ENCODE measurements at regions not wholly inside any gene's neighbourhood (a gene's known extent, or its start where the extent isn't known, plus 50 kb on each side); places are given as distances from the start of the nearest gene placed in this dataset.
"Not testable (repeated sequence)": the region's sequence is repeated elsewhere in the genome, so short reads cannot be mapped to it uniquely, and the experiment has no call there.

DNA sequence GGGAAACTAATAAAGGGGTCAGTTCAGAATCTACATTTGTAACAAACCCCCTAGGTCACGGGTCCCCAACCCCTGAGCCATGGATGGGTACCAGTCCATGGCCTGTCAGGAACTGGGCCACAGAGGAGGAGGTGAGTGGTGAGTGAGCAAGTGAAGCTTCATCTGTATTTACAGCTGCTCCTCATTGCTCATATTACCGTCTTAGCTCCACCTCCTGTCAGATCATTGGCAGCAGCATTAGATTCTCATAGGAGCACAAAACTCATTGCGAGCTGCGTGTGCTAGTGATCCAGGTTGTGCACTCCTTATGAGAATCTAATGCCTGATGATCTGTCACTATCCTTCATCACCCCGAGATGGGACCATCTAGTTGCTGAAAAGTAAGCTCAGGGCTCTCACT, 88.4 kb upstream of the MPP7 start:
- DNase-seq (ENCODE audit: low read depth): no peak

DNA sequence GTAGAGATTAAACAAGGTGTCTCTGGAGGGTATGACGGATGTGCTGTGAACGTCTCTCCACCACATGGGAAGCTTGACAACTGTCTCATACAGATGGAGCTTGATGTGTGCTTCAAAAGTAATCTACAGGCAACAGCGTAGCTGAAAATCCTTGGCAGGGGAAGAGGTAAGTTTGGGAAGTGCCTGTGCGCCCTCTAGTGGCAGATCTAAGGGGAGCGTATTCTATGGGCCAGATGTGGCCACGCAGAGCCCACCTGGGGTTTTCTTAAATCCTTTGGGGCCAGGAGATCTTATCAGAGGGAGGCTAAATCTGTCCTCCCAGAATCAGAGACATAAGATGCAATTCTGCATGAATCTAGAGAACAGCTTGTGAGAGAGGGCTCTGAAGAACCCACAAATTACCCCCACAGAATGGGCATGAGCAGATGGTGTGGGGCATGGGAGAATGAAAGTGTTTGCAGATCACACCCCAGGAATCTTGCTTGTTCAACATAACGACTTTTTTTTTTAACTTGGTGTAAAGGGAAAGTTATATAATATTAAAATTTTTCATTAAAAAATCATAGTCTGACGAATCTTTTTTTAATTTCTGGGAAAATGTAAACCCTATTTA, 91.2 kb upstream of the MPP7 start:
- DNase-seq (ENCODE audit: low read depth): peak; percentile 40

DNA sequence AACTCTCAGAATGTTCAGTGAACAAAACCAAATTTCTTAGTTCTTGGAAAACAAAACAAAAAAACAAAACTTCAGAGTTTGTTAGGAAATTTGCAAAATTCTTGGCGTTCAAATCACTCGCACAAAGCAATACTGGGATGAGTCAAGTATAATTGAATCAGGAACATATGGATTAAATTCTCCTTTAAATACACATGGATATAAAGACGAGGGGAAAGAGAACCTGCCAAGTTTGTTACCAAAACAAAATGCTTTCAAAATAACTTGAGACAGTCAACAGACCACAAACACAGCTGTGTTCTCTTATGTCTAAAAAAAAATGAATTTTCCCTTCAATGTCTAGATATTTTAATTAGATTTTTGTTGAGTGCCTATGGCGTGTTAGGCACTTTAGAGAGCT, 93.5 kb upstream of the MPP7 start:
- DNase-seq (ENCODE audit: low read depth): no peak

GRCh38 chr10:28397229-28397628, 94.4 kb upstream of the MPP7 start:
- no peak for DNase-seq (ENCODE audit: low read depth)

DNA sequence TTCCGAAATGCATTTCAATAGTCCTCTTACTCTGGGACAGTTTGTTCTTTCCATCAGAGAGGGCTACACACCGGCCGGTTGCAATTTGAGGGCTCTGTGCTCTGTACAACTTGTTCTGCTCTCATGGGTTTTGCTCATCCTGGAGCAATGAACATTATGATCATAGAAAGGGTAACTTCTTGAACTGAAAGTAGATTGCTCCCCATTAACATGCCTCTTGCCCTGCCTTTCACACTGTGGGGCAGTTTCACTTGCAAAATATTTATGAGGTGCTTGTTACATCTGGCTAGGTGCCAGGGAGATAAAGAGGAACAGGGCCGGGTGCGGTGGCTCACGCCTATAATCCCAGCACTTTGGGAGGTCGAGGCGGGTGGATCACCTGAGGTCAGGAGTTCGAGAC, 97.3 kb upstream of the MPP7 start:
- DNase-seq (ENCODE audit: low read depth): no peak

DNA sequence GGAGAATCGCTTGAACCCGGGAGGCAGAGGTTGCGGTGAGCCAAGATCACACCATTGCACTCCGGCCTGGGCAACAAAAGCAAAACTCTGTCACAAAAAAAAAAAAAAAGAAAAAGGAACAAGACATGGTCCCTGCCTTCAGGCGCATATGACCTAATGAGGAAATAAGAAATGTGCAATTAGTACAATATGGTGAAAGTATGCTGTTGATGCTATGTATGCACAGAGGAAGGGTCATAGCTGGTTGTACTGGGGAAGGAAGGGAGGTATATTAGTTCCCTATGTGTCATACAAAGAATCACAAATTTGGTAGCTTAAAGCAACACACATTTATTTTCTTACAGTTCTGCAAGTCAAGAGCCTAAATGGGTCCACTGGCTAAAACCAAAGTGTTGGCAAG, 97.8 kb upstream of the MPP7 start:
- DNase-seq (ENCODE audit: low read depth): no peak

DNA sequence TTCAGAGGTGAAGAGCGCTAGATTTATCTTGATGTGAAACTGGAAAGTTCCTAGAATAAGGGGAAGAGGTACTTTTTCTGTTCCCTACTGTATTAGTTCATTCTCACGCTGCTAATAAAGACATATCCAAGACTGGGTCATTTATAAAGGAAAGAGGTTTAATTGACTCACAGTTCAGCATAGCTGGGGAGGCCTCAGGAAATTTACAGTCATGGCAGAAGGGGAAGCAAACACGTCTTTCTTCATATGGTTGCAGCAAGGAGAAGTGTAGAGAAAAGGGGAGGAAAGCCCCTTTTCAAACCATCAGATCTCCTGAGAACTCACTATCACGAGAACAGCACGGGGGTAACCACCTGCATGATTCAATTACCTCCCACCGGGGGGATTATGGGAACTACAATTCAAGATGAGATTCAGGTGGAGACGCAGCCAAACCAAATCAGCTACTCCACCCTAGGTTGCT, 99.8 kb upstream of the MPP7 start:
- not testable (repeated sequence) for DNase-seq (ENCODE audit: low read depth)

- DNase-seq (ENCODE audit: low read depth): no peak
These were observed 100.2 kb upstream of the MPP7 start for GRCh38 chr10:28403090-28403489.

- DNase-seq (ENCODE audit: low read depth): no peak
These were observed 105.4 kb upstream of the MPP7 start for GRCh38 chr10:28408237-28408777.

DNA sequence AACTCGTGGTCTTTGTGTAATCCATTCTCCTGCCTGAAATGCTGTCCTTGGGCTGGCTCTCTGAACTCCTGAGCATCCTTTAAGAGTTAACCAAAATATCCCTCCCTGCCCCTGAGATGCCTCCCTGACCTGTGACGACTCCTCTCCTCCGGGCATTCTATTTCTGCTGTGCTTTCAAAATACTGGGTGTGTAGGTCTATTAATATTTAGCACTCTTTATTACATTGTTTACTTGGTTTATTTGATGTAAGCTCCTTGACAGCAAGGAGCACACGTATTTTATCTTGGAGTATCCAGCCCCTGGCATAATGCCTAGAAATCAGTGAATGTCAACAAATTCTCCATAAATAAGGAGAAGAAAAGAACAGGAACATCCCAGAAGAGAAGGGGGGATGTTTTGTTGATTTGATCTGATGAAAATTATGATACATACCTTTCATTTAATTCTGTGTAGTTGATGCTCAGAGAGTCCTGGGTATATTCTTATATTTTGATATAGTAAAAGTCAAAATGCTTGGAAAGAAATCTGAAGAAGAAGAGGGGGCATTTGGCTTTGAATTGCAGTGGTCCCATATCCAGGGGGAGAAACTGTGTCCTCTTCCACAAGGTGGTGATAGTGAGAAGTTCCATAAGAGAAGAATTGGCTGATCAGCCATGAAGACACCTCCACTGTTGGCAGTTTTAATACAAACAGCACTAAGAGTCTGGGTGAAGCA, 107.7 kb upstream of the MPP7 start:
- DNase-seq (ENCODE audit: low read depth): no peak

GRCh38 chr10:28411136-28411460, 108.2 kb upstream of the MPP7 start:
- DNase-seq (ENCODE audit: low read depth): no peak

DNA sequence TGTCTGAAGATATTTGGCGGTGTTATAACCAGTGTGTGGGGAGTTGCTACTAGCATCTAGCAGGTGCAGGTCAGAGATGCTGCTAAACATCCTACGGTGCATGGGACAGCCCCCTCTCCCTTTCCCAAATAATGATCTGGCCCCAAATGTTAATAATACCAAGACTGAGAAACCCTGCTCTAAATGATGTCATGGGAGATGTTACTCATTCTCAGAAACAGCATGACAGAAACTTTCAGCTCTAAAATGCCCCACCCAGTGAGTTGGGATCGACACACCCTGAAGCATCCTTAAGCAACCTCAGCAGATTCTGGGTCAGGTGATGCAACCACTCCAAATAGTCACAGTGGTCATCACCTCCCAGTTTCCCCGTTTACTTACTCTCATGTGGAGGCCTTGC, 108.8 kb upstream of the MPP7 start:
- no peak for DNase-seq (ENCODE audit: low read depth)

DNA sequence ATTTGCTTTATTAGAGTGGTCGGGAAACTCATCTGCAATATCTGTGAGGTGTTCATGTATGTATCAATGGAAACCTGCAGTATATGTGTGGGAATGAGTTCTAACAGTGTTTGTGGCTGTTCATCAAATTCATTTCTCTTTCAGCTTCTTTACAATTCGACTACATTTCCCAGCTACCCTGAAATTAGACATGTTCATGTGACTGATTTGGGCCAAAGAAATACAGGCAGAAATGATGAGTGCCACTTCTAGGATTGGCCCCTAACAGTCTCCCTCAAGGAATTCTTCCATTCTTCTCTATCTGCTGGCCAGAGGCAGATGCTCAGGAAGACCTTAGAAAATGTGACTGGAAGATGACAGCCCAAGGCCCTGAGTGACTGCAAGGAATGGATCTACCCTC, 114.8 kb upstream of the WAC start:
- DNase-seq (ENCODE audit: low read depth): no peak

- DNase-seq (ENCODE audit: low read depth): no peak
These were observed 107.5 kb upstream of the WAC start for GRCh38 chr10:28425422-28425821.

DNA sequence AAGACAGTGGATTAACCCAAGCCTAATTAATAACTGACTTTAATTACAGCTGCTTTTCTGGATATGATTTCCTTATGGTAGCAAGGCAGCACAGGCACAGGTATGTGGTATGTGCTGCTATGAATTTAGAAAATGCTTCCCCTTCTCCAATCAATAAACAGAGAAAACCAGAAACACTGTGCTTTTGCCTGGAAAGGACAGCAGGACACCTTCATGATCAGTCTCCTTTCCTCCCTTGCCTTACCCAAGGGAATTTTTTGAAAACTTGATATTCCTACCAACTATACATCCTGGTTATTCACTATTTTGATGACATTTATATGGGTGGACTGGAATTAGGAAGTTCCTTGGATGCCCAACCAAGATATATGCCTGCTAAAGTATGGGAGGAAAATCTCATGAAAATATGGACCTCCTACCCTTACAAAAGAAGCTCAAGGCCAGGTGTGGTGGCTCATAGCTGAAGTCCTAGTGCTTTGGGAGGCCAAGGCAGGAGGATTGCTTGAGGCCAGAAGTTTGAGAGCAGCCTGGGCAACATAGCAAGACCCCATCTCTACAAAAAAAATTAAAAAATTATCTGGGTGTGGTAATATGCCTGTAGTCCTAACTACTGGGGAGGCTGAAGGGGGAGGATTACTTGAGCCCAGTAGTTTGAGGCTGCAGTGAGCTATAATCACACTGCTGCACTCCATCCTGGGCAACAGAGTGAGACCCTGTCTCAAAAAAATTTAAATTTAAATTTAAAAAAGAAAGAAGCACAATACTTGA, 106.3 kb upstream of the WAC start:
- no peak for DNase-seq (ENCODE audit: low read depth)

- no peak for DNase-seq (ENCODE audit: low read depth)
These were observed 105.5 kb upstream of the WAC start for GRCh38 chr10:28427376-28427775.

DNA sequence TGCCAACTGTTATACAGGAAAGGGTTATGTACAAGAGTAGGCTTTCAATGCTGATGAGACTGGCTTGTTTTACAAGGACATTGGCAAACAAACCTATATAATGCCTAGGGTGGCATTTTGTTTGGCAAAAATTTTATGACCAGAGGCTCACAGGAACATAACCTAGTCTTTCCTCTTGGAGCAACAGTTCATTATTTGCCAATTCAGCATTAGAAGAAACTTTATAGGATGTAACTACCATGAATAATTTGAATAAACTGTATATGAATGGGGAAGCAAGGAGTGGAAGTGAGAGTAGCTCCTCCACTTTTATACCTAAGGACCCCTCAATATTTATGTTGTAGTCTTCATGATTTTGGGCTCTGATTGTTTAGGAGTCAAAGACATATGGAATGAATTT, 103.9 kb upstream of the WAC start:
- DNase-seq (ENCODE audit: low read depth): no peak

GRCh38 chr10:28429573-28430216, 103.2 kb upstream of the WAC start:
- no peak for DNase-seq (ENCODE audit: low read depth)

- no peak for DNase-seq (ENCODE audit: low read depth)
These were observed 101.8 kb upstream of the WAC start for GRCh38 chr10:28431139-28431538.

- DNase-seq (ENCODE audit: low read depth): no peak
These were observed 100.7 kb upstream of the WAC start for GRCh38 chr10:28432210-28432676.

GRCh38 chr10:28434063-28434462, 98.9 kb upstream of the WAC start:
- no peak for DNase-seq (ENCODE audit: low read depth)

DNA sequence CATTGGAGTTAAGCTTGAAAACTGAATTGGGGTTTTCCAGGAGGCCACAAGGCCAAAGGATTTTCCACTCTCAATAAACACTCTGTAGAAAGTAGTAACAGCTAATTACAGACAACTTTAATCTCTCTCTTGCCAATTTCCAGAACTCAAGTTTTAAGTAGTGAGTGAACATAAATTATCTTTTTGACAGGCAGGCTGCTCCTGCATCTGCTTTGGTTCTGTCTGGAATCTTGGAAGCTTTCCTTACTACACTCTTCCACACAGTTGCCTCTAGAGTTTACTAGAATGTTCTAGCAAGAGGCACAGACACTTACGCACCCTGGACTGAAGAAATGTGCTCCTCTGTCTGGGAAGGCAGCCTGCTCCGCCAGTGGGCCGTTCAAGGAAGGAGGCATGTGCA, 90.5 kb upstream of the WAC start:
- no peak for DNase-seq (ENCODE audit: low read depth)

- no peak for DNase-seq (ENCODE audit: low read depth)
These were observed 88.9 kb upstream of the WAC start for GRCh38 chr10:28444031-28444430.
